ENCODE measurements at regions not wholly inside any gene's neighbourhood (a gene's known extent, or its start where the extent isn't known, plus 50 kb on each side); places are given as distances from the start of the nearest gene placed in this dataset.

DNA sequence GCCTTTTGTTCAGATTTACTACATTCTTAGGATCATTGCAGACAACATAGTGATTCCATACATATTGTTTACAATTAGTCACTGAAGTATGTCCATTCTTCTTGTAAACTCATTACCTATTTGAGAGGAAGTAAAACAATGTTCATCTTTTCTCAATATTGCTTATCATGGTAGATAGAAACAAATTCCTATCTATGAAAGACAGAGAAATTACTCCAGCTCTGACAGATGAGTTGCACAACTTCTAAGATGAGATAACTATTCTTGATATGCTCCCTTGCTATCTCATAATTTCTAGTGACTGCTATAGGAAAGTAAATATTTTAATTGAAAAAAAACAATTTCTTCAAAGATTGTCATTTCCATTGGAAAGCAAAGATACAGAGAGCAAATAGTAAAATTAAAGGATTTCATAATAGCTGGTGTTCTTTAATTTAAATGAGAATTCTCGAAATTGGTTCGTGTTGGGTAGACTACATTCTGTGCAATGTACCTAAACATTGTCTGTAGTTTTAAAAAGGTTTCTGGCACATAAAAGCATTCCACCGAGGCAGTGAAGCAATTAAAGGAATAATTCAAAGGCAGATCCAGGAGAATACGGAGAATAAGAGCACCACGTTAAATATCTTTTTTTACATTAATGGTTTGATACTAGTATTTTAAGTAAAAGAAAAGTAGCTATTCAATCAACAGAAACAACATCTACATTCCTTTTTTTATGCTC is 1029.1 kb upstream of the ACO1 start:
- H2BK15ac ChIP-seq (ENCODE audit: low read depth, low read length), result no peak overlapping the region
- no peak overlapping the region for H3K56ac ChIP-seq (ENCODE audit: extremely low read depth, insufficient read depth, low read length)
- no peak overlapping the region for H3K9ac ChIP-seq (ENCODE audit: low read depth, low read length)
- TF ChIP-seq POLR2A (IDR thresholded peaks at IDR 0.05; ENCODE audit: low read depth, low read length), result no peak
- TF ChIP-seq MAFK (IDR thresholded peaks at IDR 0.05; ENCODE audit: low read depth, low read length), result no peak
- no peak for TF ChIP-seq MAZ (IDR thresholded peaks at IDR 0.05; ENCODE audit: borderline replicate concordance, low read depth, low read length)
- in situ Hi-C loops (cut with MboI; ENCODE audit: low sequenced_read_pairs) (no loop called here), intact Hi-C loops (cut with micrococcal nuclease) (no loop called here), dilution Hi-C loops (cut with HindIII; ENCODE audit: low sequenced_read_pairs, unreplicated experiment) (no loop called here)
- no peaks in the 10 kb centered on the region for H3K36me3 ChIP-seq (ENCODE audit: control insufficient read depth, insufficient read depth, low read length)
- no peak overlapping the region for H3K4me2 ChIP-seq (ENCODE audit: low read depth, low read length)
- no peak overlapping the region for H2BK5ac ChIP-seq (ENCODE audit: low read depth, low read length, poor library complexity, severe bottlenecking)
- no peaks in the 10 kb centered on the region for H3K9me3 ChIP-seq (ENCODE audit: control insufficient read depth, insufficient read depth, low read length)
- ChIA-PET CTCF (no interaction called here), POLR2A (ENCODE audit: unreplicated experiment) (no interaction called here)
- H2AFZ ChIP-seq (replicated peaks; ENCODE audit: low read length, poor library complexity), result no peak overlapping the region
- no peak overlapping the region for H2BK120ac ChIP-seq (ENCODE audit: low read depth, low read length)
- no peak overlapping the region for H4K5ac ChIP-seq (ENCODE audit: low read depth, low read length)
- no peaks in the 10 kb centered on the region for H3K27me3 ChIP-seq (ENCODE audit: control insufficient read depth, insufficient read depth, low read length)
- WGBS, 2 experiments (ENCODE audit: extremely low coverage in 2 of 2, insufficient read length in 1 of 2), result no CpG with 5 or more reads among the region's 5 CpGs
- H3K23ac ChIP-seq (ENCODE audit: low read depth, low read length), result no peak overlapping the region
- H4K91ac ChIP-seq (ENCODE audit: insufficient read depth, low read depth, low read length), result no peak overlapping the region
- H3K4me1 ChIP-seq (ENCODE audit: control insufficient read depth, insufficient read depth, low read length), result no peaks in the 10 kb centered on the region
- H3K4me3 ChIP-seq (ENCODE audit: insufficient read depth, low read depth, low read length), result no peak overlapping the region
- no peak overlapping the region for H3K18ac ChIP-seq (ENCODE audit: low read depth, low read length)
- H2AK9ac ChIP-seq (replicated peaks; ENCODE audit: low read depth, low read length, poor library complexity), result no peak overlapping the region
- H3K79me1 ChIP-seq (ENCODE audit: low read depth in 1 of 2, low read length in 2 of 2), result no peaks in the 10 kb centered on the region
- H2AK5ac ChIP-seq (ENCODE audit: low read depth, low read length), result no peak overlapping the region
- BruUV-seq (replicated peaks), result no TSS peak
- DNase-seq (no peak), ATAC-seq (ENCODE audit: low read depth) (no peak)
- H3K14ac ChIP-seq (replicated peaks; ENCODE audit: low read depth, low read length), result no peak overlapping the region
- no peaks in the 10 kb centered on the region for H4K20me1 ChIP-seq (ENCODE audit: insufficient read depth, low read length)
- no peak overlapping the region for H2BK20ac ChIP-seq (ENCODE audit: low read depth, low read length)
- no peak overlapping the region for H4K8ac ChIP-seq (ENCODE audit: low read depth in 2 of 2, low read length in 2 of 2)
- no peaks in the 10 kb centered on the region for H3K9me1 ChIP-seq (ENCODE audit: insufficient read depth, low read length)
- no peak overlapping the region for H3K4ac ChIP-seq (ENCODE audit: low read depth, low read length)
- no peak overlapping the region for H3K27ac ChIP-seq (ENCODE audit: insufficient read depth, low read length)
